Gastrocnemius medialis (tissue), 4 donors: ENCODE measurements at regions not wholly inside any gene's neighbourhood (a gene's known extent, or its start where the extent isn't known, plus 50 kb on each side); places are given as distances from the start of the nearest gene placed in this dataset.

Experiments used
- ATAC-seq, 2 donors: fragments of 150-250 bp; one replicate each; pipeline ENCODE4 v1.9.1; 2016
- DNase-seq, 2 donors: peaks; one replicate each; pipeline ENCODE4 v3.0.0-alpha.2; 2019
- H3K27ac ChIP-seq, 4 donors: fragments of 200-600 bp; sonication (generic); 1 replicate in 1 of 4; 2 replicates in 3 of 4; pipeline ENCODE4 v1.5.1; 2016 to 2018; ENCODE audit warnings: mild to moderate bottlenecking in 2 of 4, moderate library complexity in 1 of 4
- H3K27me3 ChIP-seq, 3 donors: fragments of 200-600 bp; sonication (generic) in 2 of 3; 1 replicate in 1 of 3; 2 replicates in 2 of 3; pipeline versions ENCODE4 v1.5.1 to v1.6.0; 2016 to 2019; ENCODE audit warnings: mild to moderate bottlenecking in 1 of 3, moderate library complexity in 1 of 3
- H3K36me3 ChIP-seq, 2 donors: fragments of 200-600 bp; sonication (generic) in 1 of 2; one replicate each; pipeline ENCODE4 v1.5.1; 2017 to 2018
- H3K4me1 ChIP-seq, 2 donors: fragments of 200-600 bp; sonication (generic) in 1 of 2; one replicate each; pipeline ENCODE4 v1.5.1; 2016 to 2017; ENCODE audit warnings: mild to moderate bottlenecking in 2 of 2
- H3K4me3 ChIP-seq, 4 donors: fragments of 200-600 bp; sonication (generic) in 3 of 4; 1 replicate in 1 of 4; 2 replicates in 3 of 4; pipeline ENCODE4 v1.5.1; 2016 to 2019; ENCODE audit warnings: mild to moderate bottlenecking in 2 of 4
- H3K9me3 ChIP-seq, 3 donors: fragments of 200-600 bp; sonication (generic) in 2 of 3; 1 replicate in 1 of 3; 2 replicates in 2 of 3; pipeline ENCODE4 v1.5.1; 2016 to 2019
- POLR2A ChIP-seq, 2 donors: fragments of 450-650 bp; IDR thresholded peaks; one replicate each; pipeline ENCODE4 v1.6.1; 2017; ENCODE audit warnings: antibody characterized with exemption in 2 of 2, mild to moderate bottlenecking in 2 of 2, moderate library complexity in 2 of 2
- in situ Hi-C, 4 donors: fragments of 200-750 bp; cut with MboI; loops; one replicate each; pipeline versions ENCODE4 v1.15.0 to v1.8.0; 2017; ENCODE audit warnings: low sequenced_read_pairs in 4 of 4
- intact Hi-C: fragments of 100-400 bp; cut with DNase I; formaldehyde crosslinking; loops from one replicate; pipeline ENCODE4 v1.15.1; 2023; ENCODE audit warnings: low total_unique reads
- TF ChIP-seq, protein P1 (sequence below), 5 experiments: fragments of 450-650 bp in 3 of 5; fragments of 200-600 bp in 2 of 5; sonication (generic) in 2 of 5; IDR thresholded peaks in 4 of 5; conservative IDR thresholded peaks in 1 of 5; 1 replicate in 4 of 5; 2 replicates in 1 of 5; pipeline ENCODE4 v1.5.1; 2016 to 2019; ENCODE audit warnings: antibody characterized with exemption in 5 of 5, mild to moderate bottlenecking in 3 of 5, moderate library complexity in 3 of 5

DNA sequence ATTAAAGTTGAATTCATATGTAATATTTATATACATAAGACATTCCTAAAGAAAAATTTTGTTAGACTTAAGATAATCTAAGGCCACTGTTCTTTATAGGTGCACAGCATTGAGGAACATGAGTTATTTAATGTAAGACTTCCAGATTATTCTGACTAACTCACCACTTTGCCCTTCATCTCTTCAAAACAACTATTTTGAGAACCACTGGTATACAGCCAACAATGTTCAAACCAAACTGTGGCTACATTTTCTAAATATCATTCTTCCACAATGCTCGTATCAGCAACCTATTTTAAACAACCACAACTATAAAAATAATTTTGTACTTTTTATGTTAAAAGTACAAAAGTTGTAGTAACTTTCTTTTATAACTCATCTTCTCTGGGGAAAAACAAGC is 199.8 kb upstream of the ALCAM start:
- TF ChIP-seq, protein P1, sequence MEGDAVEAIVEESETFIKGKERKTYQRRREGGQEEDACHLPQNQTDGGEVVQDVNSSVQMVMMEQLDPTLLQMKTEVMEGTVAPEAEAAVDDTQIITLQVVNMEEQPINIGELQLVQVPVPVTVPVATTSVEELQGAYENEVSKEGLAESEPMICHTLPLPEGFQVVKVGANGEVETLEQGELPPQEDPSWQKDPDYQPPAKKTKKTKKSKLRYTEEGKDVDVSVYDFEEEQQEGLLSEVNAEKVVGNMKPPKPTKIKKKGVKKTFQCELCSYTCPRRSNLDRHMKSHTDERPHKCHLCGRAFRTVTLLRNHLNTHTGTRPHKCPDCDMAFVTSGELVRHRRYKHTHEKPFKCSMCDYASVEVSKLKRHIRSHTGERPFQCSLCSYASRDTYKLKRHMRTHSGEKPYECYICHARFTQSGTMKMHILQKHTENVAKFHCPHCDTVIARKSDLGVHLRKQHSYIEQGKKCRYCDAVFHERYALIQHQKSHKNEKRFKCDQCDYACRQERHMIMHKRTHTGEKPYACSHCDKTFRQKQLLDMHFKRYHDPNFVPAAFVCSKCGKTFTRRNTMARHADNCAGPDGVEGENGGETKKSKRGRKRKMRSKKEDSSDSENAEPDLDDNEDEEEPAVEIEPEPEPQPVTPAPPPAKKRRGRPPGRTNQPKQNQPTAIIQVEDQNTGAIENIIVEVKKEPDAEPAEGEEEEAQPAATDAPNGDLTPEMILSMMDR (IDR thresholded peaks at IDR 0.05 in 4 of 5, conservative IDR thresholded peaks at IDR 0.05 in 1 of 5), result no peak
- no peak for TF ChIP-seq POLR2A (IDR thresholded peaks at IDR 0.05)
- ATAC-seq (no peak), DNase-seq (no peak)
- H3K4me1 ChIP-seq, result no peaks in the 10 kb centered on the region
- intact Hi-C loops, result no loop called here
- H3K36me3 ChIP-seq, result no peaks in the 10 kb centered on the region
- H3K27me3 ChIP-seq, result no peaks in the 10 kb centered on the region
- no peak overlapping the region for H3K4me3 ChIP-seq
- in situ Hi-C loops, result no loop called here
- no peaks in the 10 kb centered on the region for H3K9me3 ChIP-seq
- H3K27ac ChIP-seq, result no peak overlapping the region

DNA sequence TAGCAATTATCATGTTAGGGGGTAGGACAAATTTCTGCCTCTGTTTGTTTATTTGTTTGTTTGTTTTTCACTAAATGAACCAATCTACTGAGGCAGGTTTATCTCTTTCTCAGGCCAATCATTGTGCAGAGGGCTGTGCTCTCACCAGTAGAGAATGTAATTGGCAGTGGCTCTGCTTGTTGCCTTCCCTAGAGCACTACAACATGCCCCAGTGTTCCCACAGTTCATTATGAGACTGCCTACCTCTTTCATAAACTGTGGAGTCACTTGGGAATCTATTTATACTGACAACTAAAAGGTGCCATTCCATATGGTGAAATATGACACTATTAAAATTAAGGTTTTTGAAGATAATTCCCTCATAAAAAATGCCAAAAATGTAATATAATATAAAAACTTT is 196.3 kb upstream of the ALCAM start:
- Histone ChIP-seq H3K4me1 (no peaks in the 10 kb centered on the region), H3K9me3 (no peaks in the 10 kb centered on the region), H3K4me3 (no peak overlapping the region), H3K27me3 (no peaks in the 10 kb centered on the region), H3K36me3 (no peaks in the 10 kb centered on the region), H3K27ac (no peak overlapping the region)
- DNase-seq (no peak), ATAC-seq (no peak)
- intact Hi-C loops, result no loop called here
- in situ Hi-C loops, result no loop called here
- TF ChIP-seq POLR2A (IDR thresholded peaks at IDR 0.05), result no peak
- TF ChIP-seq, protein P1 (IDR thresholded peaks at IDR 0.05 in 4 of 5, conservative IDR thresholded peaks at IDR 0.05 in 1 of 5), result no peak

DNA sequence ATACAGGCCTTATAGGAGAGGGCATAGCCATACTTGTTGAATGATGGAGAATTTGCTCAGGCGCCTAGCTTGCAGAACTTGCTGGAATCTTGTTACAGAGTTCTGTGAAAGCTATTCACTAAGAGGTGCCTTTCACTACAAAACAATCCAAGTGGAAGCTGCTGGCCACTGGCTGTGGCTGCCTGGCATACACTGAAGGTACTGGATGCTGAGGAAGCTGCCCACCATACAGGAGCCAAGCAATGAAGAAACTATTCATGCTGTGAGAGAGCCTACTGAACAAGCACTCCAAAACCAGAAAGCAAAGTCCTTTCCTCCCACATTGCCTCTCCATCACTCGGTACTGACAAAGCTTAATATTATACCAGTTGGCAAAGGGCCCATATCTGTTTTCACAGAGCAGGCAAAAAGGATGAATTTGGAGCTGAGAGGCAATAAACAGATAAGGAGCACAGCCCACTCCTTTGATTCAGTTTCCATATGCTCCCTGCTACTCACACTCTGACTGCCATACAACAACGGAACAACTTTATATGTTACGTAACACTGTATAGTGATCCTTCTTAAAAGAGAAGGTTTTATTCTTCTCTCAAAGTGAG is 192.6 kb upstream of the ALCAM start:
- ATAC-seq (no peak), DNase-seq (no peak)
- TF ChIP-seq, protein P1 (IDR thresholded peaks at IDR 0.05 in 4 of 5, conservative IDR thresholded peaks at IDR 0.05 in 1 of 5), result no peak
- no peak for TF ChIP-seq POLR2A (IDR thresholded peaks at IDR 0.05)
- Histone ChIP-seq H3K4me1 (no peaks in the 10 kb centered on the region), H3K9me3 (no peaks in the 10 kb centered on the region), H3K4me3 (no peak overlapping the region), H3K27ac (no peak overlapping the region), H3K36me3 (no peaks in the 10 kb centered on the region), H3K27me3 (no peaks in the 10 kb centered on the region)
- in situ Hi-C loops (no loop called here), intact Hi-C loops (no loop called here)

DNA sequence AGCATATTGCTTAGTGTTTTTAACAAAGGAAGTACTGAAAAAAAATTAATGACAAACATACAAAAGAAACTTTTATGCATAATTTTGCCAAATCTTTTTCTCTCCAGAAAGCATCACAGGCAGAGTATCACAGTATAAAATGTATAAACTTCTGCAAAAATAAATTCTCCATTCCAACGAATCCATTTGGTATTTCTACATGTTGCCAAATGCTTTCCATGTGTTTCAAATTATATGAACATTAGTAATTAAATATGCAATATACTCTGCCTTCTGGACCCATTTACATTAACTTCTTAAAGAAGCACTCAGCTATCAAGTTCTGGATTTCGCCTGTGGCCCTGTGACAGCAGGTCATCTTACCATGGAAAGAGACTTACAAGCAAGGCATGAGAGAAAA is 189.1 kb upstream of the ALCAM start:
- TF ChIP-seq POLR2A (IDR thresholded peaks at IDR 0.05), result no peak
- TF ChIP-seq, protein P1 (IDR thresholded peaks at IDR 0.05 in 4 of 5, conservative IDR thresholded peaks at IDR 0.05 in 1 of 5), result no peak
- ATAC-seq (no peak), DNase-seq (no peak)
- Histone ChIP-seq H3K27me3 (no peaks in the 10 kb centered on the region), H3K4me1 (no peaks in the 10 kb centered on the region), H3K9me3 (no peaks in the 10 kb centered on the region), H3K36me3 (no peaks in the 10 kb centered on the region), H3K27ac (no peak overlapping the region), H3K4me3 (no peak overlapping the region)
- intact Hi-C loops (no loop called here), in situ Hi-C loops (no loop called here)

DNA sequence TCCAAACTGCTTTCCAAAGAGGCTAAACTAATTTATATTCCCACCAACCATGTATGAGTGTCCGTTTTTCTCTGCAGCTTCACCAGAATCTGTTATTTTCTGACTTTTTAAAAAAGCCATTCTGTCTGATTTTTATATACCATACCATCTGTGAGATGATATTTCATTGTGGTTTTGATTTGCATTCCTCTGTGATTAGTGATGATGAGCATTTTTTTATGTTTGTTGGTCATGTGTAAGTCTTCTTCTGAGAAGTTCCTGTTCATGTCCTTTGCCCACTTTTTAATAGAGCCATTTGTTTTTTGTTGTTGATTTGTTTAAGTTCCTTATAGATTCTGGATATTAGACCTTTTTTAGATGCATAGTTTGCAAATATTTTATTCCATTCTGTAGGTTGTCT is 179.4 kb upstream of the ALCAM start:
- no peaks in the 10 kb centered on the region for H3K36me3 ChIP-seq
- no peaks in the 10 kb centered on the region for H3K9me3 ChIP-seq
- no peaks in the 10 kb centered on the region for H3K27me3 ChIP-seq
- no peaks in the 10 kb centered on the region for H3K4me1 ChIP-seq
- H3K27ac ChIP-seq, result no peak overlapping the region
- peak overlapping the region in 1 of 4 donors; percentile 13 for H3K4me3 ChIP-seq
- DNase-seq (no peak), ATAC-seq (no peak)
- TF ChIP-seq, protein P1 (IDR thresholded peaks at IDR 0.05 in 4 of 5, conservative IDR thresholded peaks at IDR 0.05 in 1 of 5), result no peak
- TF ChIP-seq POLR2A (IDR thresholded peaks at IDR 0.05), result no peak
- intact Hi-C loops (no loop called here), in situ Hi-C loops (no loop called here)
